DOHH2 (cell line): ENCODE measurements at regions not wholly inside any gene's neighbourhood (a gene's known extent, or its start where the extent isn't known, plus 50 kb on each side); places are given as distances from the start of the nearest gene placed in this dataset.

Source experiments
- H3F3A ChIP-seq: fragments of 200-600 bp; sonication (generic), shearing (Covaris generic); 2 replicates; pipeline ENCODE4 v1.6.0; 2016; ENCODE audit warnings: antibody characterized with exemption, mild to moderate bottlenecking; ENCODE audit not compliant: control insufficient read depth, insufficient read depth
- H3K27ac ChIP-seq: fragments of 200-600 bp; sonication (generic); 2 replicates; pipeline ENCODE4 v1.5.1; 2014; ENCODE audit warnings: low read depth, mild to moderate bottlenecking, low read length, moderate library complexity
- H3K27me3 ChIP-seq: fragments of 200-600 bp; sonication (generic); 2 replicates; pipeline ENCODE4 v1.6.1; 2014; ENCODE audit warnings: mild to moderate bottlenecking, low read length, mixed read lengths; ENCODE audit not compliant: control insufficient read depth
- H3K36me3 ChIP-seq: fragments of 200-600 bp; sonication (generic); 2 replicates; pipeline ENCODE4 v1.6.1; 2014; ENCODE audit warnings: mild to moderate bottlenecking, low read length, moderate library complexity, mixed read lengths; ENCODE audit not compliant: control insufficient read depth
- H3K4me1 ChIP-seq: fragments of 200-600 bp; sonication (generic); 2 replicates; pipeline ENCODE4 v1.6.1; 2014; ENCODE audit warnings: mild to moderate bottlenecking, low read length, mixed read lengths; ENCODE audit not compliant: control insufficient read depth
- H3K4me2 ChIP-seq: fragments of 200-600 bp; sonication (generic); 2 replicates; pipeline ENCODE4 v1.6.0; 2014; ENCODE audit warnings: mild to moderate bottlenecking, low read length, moderate library complexity
- H3K4me3 ChIP-seq: fragments of 200-600 bp; sonication (generic); 2 replicates; pipeline ENCODE4 v1.5.1; 2014; ENCODE audit warnings: mild to moderate bottlenecking, low read length, mixed read lengths
- H3K79me2 ChIP-seq: fragments of 200-600 bp; sonication (generic); 2 replicates; pipeline ENCODE4 v1.6.1; 2014; ENCODE audit warnings: mild to moderate bottlenecking, low read length, mixed read lengths; ENCODE audit not compliant: control insufficient read depth
- H3K9me2 ChIP-seq: fragments of 200-600 bp; sonication (generic); replicated peaks from 2 replicates; pipeline ENCODE4 v1.6.1; 2014; ENCODE audit warnings: mild to moderate bottlenecking, low read length, mixed read lengths; ENCODE audit not compliant: control insufficient read depth
- H3K9me3 ChIP-seq: fragments of 200-600 bp; sonication (generic); 2 replicates; pipeline ENCODE4 v1.6.1; 2014; ENCODE audit warnings: antibody characterized with exemption, low read length, mixed read lengths; ENCODE audit not compliant: control insufficient read depth, insufficient read depth
- H4K20me1 ChIP-seq: fragments of 200-600 bp; sonication (generic); 2 replicates; pipeline ENCODE4 v1.6.0; 2014; ENCODE audit warnings: low read depth, mild to moderate bottlenecking, antibody characterized with exemption, low read length, moderate library complexity; ENCODE audit not compliant: control insufficient read depth, insufficient read depth
- EZH2phosphoT487 ChIP-seq: fragments of 200-600 bp; sonication (generic); IDR thresholded peaks from 2 replicates; pipeline ENCODE4 v1.6.1; 2017; ENCODE audit warnings: borderline replicate concordance, mild to moderate bottlenecking, antibody characterized with exemption, low read length, moderate library complexity, mixed read lengths
- TF ChIP-seq, protein P1 (sequence below): fragments of 200-600 bp; sonication (generic); IDR thresholded peaks from one replicate; pipeline ENCODE4 v1.5.1; 2014; ENCODE audit warnings: antibody characterized with exemption, mild to moderate bottlenecking, low read depth, low read length; ENCODE audit not compliant: poor library complexity, severe bottlenecking

DNA sequence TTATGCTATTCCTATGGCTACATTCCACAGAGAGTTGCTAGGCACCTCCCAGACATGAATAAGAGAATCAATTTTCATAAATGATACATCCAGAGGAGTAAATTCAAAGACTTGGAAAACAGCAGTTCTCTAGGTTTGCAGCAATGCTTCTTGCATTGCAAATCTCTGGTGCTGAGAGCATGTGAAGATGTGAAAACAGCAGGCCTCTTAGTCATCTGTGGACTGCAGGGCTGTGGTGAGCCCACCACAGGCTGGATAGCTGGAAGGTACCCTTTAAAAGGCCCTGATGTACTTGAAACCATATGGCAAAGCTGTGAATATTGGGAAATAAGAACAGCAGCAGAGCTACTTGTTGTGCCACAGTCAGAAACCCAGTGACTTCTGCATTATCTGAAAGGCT lies 2135.9 kb downstream of the ARAP2 start:
- H3K4me2 ChIP-seq, result no peak overlapping the region
- no peaks in the 10 kb centered on the region for H3K9me3 ChIP-seq
- TF ChIP-seq, protein P1, sequence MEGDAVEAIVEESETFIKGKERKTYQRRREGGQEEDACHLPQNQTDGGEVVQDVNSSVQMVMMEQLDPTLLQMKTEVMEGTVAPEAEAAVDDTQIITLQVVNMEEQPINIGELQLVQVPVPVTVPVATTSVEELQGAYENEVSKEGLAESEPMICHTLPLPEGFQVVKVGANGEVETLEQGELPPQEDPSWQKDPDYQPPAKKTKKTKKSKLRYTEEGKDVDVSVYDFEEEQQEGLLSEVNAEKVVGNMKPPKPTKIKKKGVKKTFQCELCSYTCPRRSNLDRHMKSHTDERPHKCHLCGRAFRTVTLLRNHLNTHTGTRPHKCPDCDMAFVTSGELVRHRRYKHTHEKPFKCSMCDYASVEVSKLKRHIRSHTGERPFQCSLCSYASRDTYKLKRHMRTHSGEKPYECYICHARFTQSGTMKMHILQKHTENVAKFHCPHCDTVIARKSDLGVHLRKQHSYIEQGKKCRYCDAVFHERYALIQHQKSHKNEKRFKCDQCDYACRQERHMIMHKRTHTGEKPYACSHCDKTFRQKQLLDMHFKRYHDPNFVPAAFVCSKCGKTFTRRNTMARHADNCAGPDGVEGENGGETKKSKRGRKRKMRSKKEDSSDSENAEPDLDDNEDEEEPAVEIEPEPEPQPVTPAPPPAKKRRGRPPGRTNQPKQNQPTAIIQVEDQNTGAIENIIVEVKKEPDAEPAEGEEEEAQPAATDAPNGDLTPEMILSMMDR, result no peak
- TF ChIP-seq EZH2phosphoT487, result no peak
- H3K4me1 ChIP-seq, result no peaks in the 10 kb centered on the region
- no peaks in the 10 kb centered on the region for H3K36me3 ChIP-seq
- H3K79me2 ChIP-seq, result no peaks in the 10 kb centered on the region
- no peaks in the 10 kb centered on the region for H4K20me1 ChIP-seq
- no peak overlapping the region for H3K4me3 ChIP-seq
- no peaks in the 10 kb centered on the region for H3K27me3 ChIP-seq
- no peaks in the 10 kb centered on the region for H3F3A ChIP-seq
- H3K27ac ChIP-seq, result no peak overlapping the region
- H3K9me2 ChIP-seq, result no peaks in the 10 kb centered on the region

DNA sequence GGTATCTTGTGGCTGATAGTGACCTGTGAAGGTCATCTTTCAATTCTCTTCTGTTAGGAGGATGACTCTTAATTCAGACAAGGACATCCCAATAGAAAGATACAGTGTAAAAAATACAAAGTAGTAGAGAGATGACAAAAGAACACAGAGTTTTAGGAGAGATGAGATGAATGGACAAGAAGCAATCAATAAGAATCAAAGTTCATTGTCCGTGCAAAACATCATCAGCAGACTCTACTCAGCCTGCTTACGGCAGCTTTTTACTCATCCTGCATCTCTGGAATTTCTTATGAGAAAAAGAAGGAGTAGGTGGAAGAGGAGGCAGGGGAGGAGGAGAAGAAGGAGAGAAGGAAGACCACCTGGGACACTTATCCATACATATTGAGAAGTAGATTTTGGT lies 2131.7 kb downstream of the ARAP2 start:
- H3K4me2 ChIP-seq, result no peak overlapping the region
- no peaks in the 10 kb centered on the region for H3K4me1 ChIP-seq
- H3K9me3 ChIP-seq, result no peaks in the 10 kb centered on the region
- H3K9me2 ChIP-seq, result no peaks in the 10 kb centered on the region
- H3K27ac ChIP-seq, result no peak overlapping the region
- H4K20me1 ChIP-seq, result no peaks in the 10 kb centered on the region
- TF ChIP-seq, protein P1, result no peak
- no peak for TF ChIP-seq EZH2phosphoT487
- H3K79me2 ChIP-seq, result no peaks in the 10 kb centered on the region
- no peaks in the 10 kb centered on the region for H3K27me3 ChIP-seq
- H3F3A ChIP-seq, result no peaks in the 10 kb centered on the region
- no peaks in the 10 kb centered on the region for H3K36me3 ChIP-seq
- H3K4me3 ChIP-seq, result no peak overlapping the region

DNA sequence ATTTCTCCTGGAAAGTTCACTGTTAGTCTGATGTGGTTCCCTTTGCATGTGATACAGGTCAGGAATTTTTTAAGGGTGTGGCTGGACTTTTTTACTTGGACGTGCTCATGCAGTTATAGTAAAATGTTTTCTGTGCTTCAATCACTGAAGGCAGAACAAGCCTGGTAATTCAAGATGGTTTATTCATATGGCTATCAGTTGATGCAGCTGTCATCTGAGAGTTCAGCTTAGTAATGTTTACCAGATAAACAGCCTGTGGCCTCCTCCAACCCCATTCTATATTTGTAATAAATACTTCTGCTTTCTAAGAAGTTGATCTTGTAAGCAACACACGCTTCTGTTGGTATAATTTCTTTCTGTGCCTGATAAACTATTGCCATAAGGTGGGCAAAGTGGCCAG lies 2105.9 kb downstream of the ARAP2 start:
- Histone ChIP-seq H3K4me2 (no peak overlapping the region), H4K20me1 (no peaks in the 10 kb centered on the region), H3K9me3 (no peaks in the 10 kb centered on the region)

More for the DNA sequence above, 2105.9 kb downstream of the ARAP2 start:
- Histone ChIP-seq H3K79me2 (no peaks in the 10 kb centered on the region), H3K9me2 (no peaks in the 10 kb centered on the region), H3F3A (no peaks in the 10 kb centered on the region), H3K36me3 (no peaks in the 10 kb centered on the region), H3K4me3 (no peak overlapping the region), H3K27me3 (no peaks in the 10 kb centered on the region), H3K4me1 (no peaks in the 10 kb centered on the region), H3K27ac (no peak overlapping the region)
- no peak for TF ChIP-seq EZH2phosphoT487
- TF ChIP-seq, protein P1, result no peak
